Neural cell (in vitro differentiated cells): ENCODE measurements at regions not wholly inside any gene's neighbourhood (a gene's known extent, or its start where the extent isn't known, plus 50 kb on each side); places are given as distances from the start of the nearest gene placed in this dataset.

Experiments
- H2AFZ ChIP-seq: fragments of 200-600, 300-800 bp; sonication (generic), shearing (Covaris generic); 2 replicates; pipeline ENCODE4 v1.6.0; 2014; ENCODE audit warnings: low read depth, mild to moderate bottlenecking, antibody characterized with exemption, low read length, moderate library complexity
- H3F3A ChIP-seq: fragments of 200-600 bp; shearing (Covaris generic); 2 replicates; pipeline ENCODE4 v1.6.1; 2016; ENCODE audit warnings: mild to moderate bottlenecking, moderate library complexity, mixed read lengths, antibody characterized with exemption, low read length; ENCODE audit not compliant: insufficient read depth, poor library complexity, severe bottlenecking
- H3K27ac ChIP-seq: fragments of 200-600, 300-800 bp; sonication (generic), shearing (Covaris generic); 2 replicates; pipeline ENCODE4 v1.5.1; 2014; ENCODE audit warnings: mild to moderate bottlenecking, low read length, moderate library complexity
- H3K27me3 ChIP-seq: fragments of 300-800, 200-600 bp; sonication (generic), shearing (Covaris generic); 2 replicates; pipeline ENCODE4 v1.6.0; 2014; ENCODE audit warnings: mild to moderate bottlenecking, low read depth, low read length, moderate library complexity; ENCODE audit not compliant: insufficient read depth
- H3K36me3 ChIP-seq: fragments of 300-800, 200-600 bp; sonication (generic), shearing (Covaris generic); 2 replicates; pipeline ENCODE4 v1.5.1; 2014; ENCODE audit warnings: mild to moderate bottlenecking, antibody characterized with exemption, low read length, moderate library complexity; ENCODE audit not compliant: insufficient read depth
- H3K4me2 ChIP-seq: fragments of 300-800, 200-600 bp; sonication (generic), shearing (Covaris generic); 2 replicates; pipeline ENCODE4 v1.6.0; 2014; ENCODE audit warnings: mild to moderate bottlenecking, low read length
- H3K4me3 ChIP-seq: fragments of 300-800, 200-600 bp; sonication (generic), shearing (Covaris generic); 2 replicates; pipeline ENCODE4 v1.5.1; 2014; ENCODE audit warnings: mild to moderate bottlenecking, low read length, moderate library complexity
- H3K79me2 ChIP-seq: fragments of 200-600 bp; shearing (Covaris generic); replicated peaks from 2 replicates; pipeline ENCODE4 v1.6.0; 2014; ENCODE audit warnings: mild to moderate bottlenecking, low read length, moderate library complexity; ENCODE audit not compliant: insufficient read depth
- H3K9ac ChIP-seq: fragments of 300-800, 200-600 bp; sonication (generic), shearing (Covaris generic); 2 replicates; pipeline ENCODE4 v1.6.1; 2016; ENCODE audit warnings: mild to moderate bottlenecking, low read length, mixed read lengths
- H3K9me2 ChIP-seq: fragments of 200-600 bp; shearing (Covaris generic); 2 replicates; pipeline ENCODE4 v1.6.1; 2016; ENCODE audit warnings: mild to moderate bottlenecking, low read length, mixed read lengths; ENCODE audit not compliant: insufficient read depth
- H3K9me3 ChIP-seq: fragments of 200-600, 300-800 bp; sonication (generic), shearing (Covaris generic); 2 replicates; pipeline ENCODE4 v1.6.1; 2016; ENCODE audit warnings: mild to moderate bottlenecking, mixed run types, low read length, moderate library complexity, mixed read lengths
- H4K20me1 ChIP-seq: fragments of 200-600 bp; shearing (Covaris generic); 2 replicates; pipeline ENCODE4 v1.6.1; 2016; ENCODE audit warnings: mild to moderate bottlenecking, mixed run types; ENCODE audit not compliant: insufficient read depth
- CTCF ChIP-seq: fragments of 450-650 bp; IDR thresholded peaks from 2 replicates; pipeline ENCODE4 v1.5.1; 2014; ENCODE audit warnings: antibody characterized with exemption, mild to moderate bottlenecking, moderate library complexity; ENCODE audit not compliant: poor library complexity, severe bottlenecking
- EP300 ChIP-seq: fragments of 450-650 bp; conservative IDR thresholded peaks from 2 replicates; pipeline ENCODE4 v1.6.1; 2014; ENCODE audit warnings: antibody characterized with exemption, mild to moderate bottlenecking, moderate library complexity; ENCODE audit not compliant: poor library complexity, severe bottlenecking
- EZH2 ChIP-seq: fragments of 200-600, 300-800 bp; shearing (Covaris generic), sonication (generic); IDR thresholded peaks from 2 replicates; pipeline ENCODE4 v1.6.1; 2014; ENCODE audit warnings: antibody characterized with exemption, low read length, borderline replicate concordance, mild to moderate bottlenecking; ENCODE audit not compliant: insufficient read depth, poor library complexity, severe bottlenecking
- MXI1 ChIP-seq: fragments of 450-650 bp; conservative IDR thresholded peaks from 2 replicates; pipeline ENCODE4 v1.6.1; 2014; ENCODE audit warnings: antibody characterized with exemption, mild to moderate bottlenecking; ENCODE audit not compliant: poor library complexity, severe bottlenecking
- POLR2AphosphoS5 ChIP-seq: IDR thresholded peaks from 2 replicates; pipeline ENCODE4 v1.6.1; 2012
- RAD21 ChIP-seq: fragments of 450-650 bp; conservative IDR thresholded peaks from 2 replicates; pipeline ENCODE4 v1.6.1; 2014; ENCODE audit warnings: antibody characterized with exemption, mild to moderate bottlenecking, moderate library complexity
- REST ChIP-seq: IDR thresholded peaks from 2 replicates; pipeline ENCODE4 v1.6.1; 2012; ENCODE audit warnings: borderline replicate concordance
- SMC3 ChIP-seq: fragments of 450-650 bp; conservative IDR thresholded peaks from 2 replicates; pipeline ENCODE4 v1.6.1; 2014; ENCODE audit warnings: antibody characterized with exemption, mild to moderate bottlenecking, moderate library complexity; ENCODE audit not compliant: poor library complexity
- TAF1 ChIP-seq: IDR thresholded peaks from 2 replicates; pipeline ENCODE4 v1.6.1; 2012; ENCODE audit warnings: low read depth

GRCh38 chr22:47372111-47372581, 609.7 kb downstream of the TBC1D22A start:
- Histone ChIP-seq H3F3A (no peaks in the 10 kb centered on the region), H2AFZ (no peak overlapping the region), H3K79me2 (no peaks in the 10 kb centered on the region), H3K27me3 (no peaks in the 10 kb centered on the region), H4K20me1 (no peaks in the 10 kb centered on the region), H3K9me2 (no peaks in the 10 kb centered on the region), H3K9me3 (peaks cover 3% of the 10 kb centered on the region), H3K4me2 (no peak overlapping the region), H3K9ac (no peak overlapping the region), H3K4me3 (no peak overlapping the region), H3K27ac (no peak overlapping the region), H3K36me3 (no peaks in the 10 kb centered on the region)
- TF ChIP-seq POLR2AphosphoS5, result no peak
- TF ChIP-seq REST, result no peak
- TF ChIP-seq TAF1, result no peak
- no peak for TF ChIP-seq EZH2
- no peak for TF ChIP-seq CTCF
- TF ChIP-seq EP300, result no peak
- TF ChIP-seq RAD21, result no peak

GRCh38 chr22:47371263-47372090, 609.0 kb downstream of the TBC1D22A start:
- Histone ChIP-seq H3K79me2 (no peaks in the 10 kb centered on the region), H3F3A (no peaks in the 10 kb centered on the region), H4K20me1 (no peaks in the 10 kb centered on the region), H3K4me3 (no peak overlapping the region), H3K9me2 (no peaks in the 10 kb centered on the region), H3K9ac (no peak overlapping the region), H3K9me3 (peaks cover 3% of the 10 kb centered on the region), H3K27me3 (no peaks in the 10 kb centered on the region), H3K27ac (no peak overlapping the region), H2AFZ (no peak overlapping the region), H3K36me3 (no peaks in the 10 kb centered on the region), H3K4me2 (no peak overlapping the region)
- TF ChIP-seq EP300 (no peak), EZH2 (no peak), MXI1 (no peak), RAD21 (no peak), TAF1 (no peak), SMC3 (no peak), REST (no peak)
